ENCODE measurements at regions not wholly inside any gene's neighbourhood (a gene's known extent, or its start where the extent isn't known, plus 50 kb on each side); places are given as distances from the start of the nearest gene placed in this dataset.

GRCh38 chr15:96064351-96064756, 266.1 kb upstream of the NR2F2 start:
- ATAC-seq: peak; percentile 57
- no peaks in the 10 kb centered on the region for H3K36me3 ChIP-seq (replicated peaks in 1 of 2; ENCODE audit: control insufficient read depth in 1 of 2, insufficient read depth in 2 of 2, low read length in 2 of 2)
- DNase-seq (ENCODE audit: low spot score): peak; percentile 8
- POLR2A ChIA-PET: no interaction called here
- BruUV-seq (replicated peaks): no TSS peak
- peaks cover 9% of the 10 kb centered on the region for H3K4me1 ChIP-seq (ENCODE audit: insufficient read depth, low read length)
- in situ Hi-C loops (cut with HindIII; ENCODE audit: extremely low pct_ligation_motif_present, low pct_unique_long_range_greater_than_20kb): no loop called here
- no peaks in the 10 kb centered on the region for H3K79me2 ChIP-seq (ENCODE audit: insufficient read depth, low read length)
- no peaks in the 10 kb centered on the region for H3K27me3 ChIP-seq (ENCODE audit: control insufficient read depth in 1 of 2, insufficient read depth in 2 of 2, low read length in 2 of 2)
- no peaks in the 10 kb centered on the region for H4K20me1 ChIP-seq (ENCODE audit: insufficient read depth, low read length)
- intact Hi-C loops (cut with micrococcal nuclease; ENCODE audit: unreplicated experiment): no loop called here
- no peak overlapping the region for H3K9ac ChIP-seq (ENCODE audit: insufficient read depth, low read depth, low read length)
- CTCF ChIA-PET (ENCODE audit: low intra/inter-chr PET ratio, low total read pairs): no interaction called here
- no peak overlapping the region for H3K27ac ChIP-seq (ENCODE audit: extremely low read length, insufficient read depth, low read length)
- no peak overlapping the region for H2AFZ ChIP-seq (ENCODE audit: low read length)
- FAIRE-seq: no peak
- no peaks in the 10 kb centered on the region for H3K9me3 ChIP-seq (ENCODE audit: low read length)
- 35% methylated on average over 3 of the region's 3 CpGs for WGBS (ENCODE audit: low lambda C conversion rate)
- H3K4me3 ChIP-seq (replicated peaks in 1 of 3; ENCODE audit: insufficient read depth in 1 of 3, low read depth in 2 of 3, low read length in 3 of 3): no peak overlapping the region
- peak overlapping the region; percentile 27; the same call in 1 of the 2 replicates for H3K4me2 ChIP-seq (ENCODE audit: low read depth, low read length)
- TF ChIP-seq PAXIP1 (CRISPR knock-in tag; conservative IDR thresholded peaks at IDR 0.05) (peak; percentile 30; the same call in 1 of the 2 replicates), HIC2 (CRISPR knock-in tag; IDR thresholded peaks at IDR 0.05; ENCODE audit: low read depth) (no peak), ZNF382 (CRISPR knock-in tag; IDR thresholded peaks at IDR 0.05; ENCODE audit: borderline replicate concordance) (no peak), SOX6 (IDR thresholded peaks at IDR 0.05) (no peak), SOX6 (CRISPR knock-in tag; IDR thresholded peaks at IDR 0.05) (peak; percentile 45; the same call in 1 of the 2 replicates), CEBPG (CRISPR knock-in tag; IDR thresholded peaks at IDR 0.05) (0 out of 2 replicates have a peak, but pooled peaks have one; percentile 20), FOXA1 (IDR thresholded peaks at IDR 0.05) (no peak), FOXA1 (CRISPR knock-in tag; IDR thresholded peaks at IDR 0.05) (0 out of 2 replicates have a peak, but pooled peaks have one; percentile 21), SRSF9 (IDR thresholded peaks at IDR 0.05; ENCODE audit: borderline replicate concordance, insufficient read depth, low read depth, low read length, poor library complexity, severe bottlenecking) (no peak), ZNF570 (CRISPR knock-in tag; IDR thresholded peaks at IDR 0.05; ENCODE audit: borderline replicate concordance) (no peak), MZF1 (CRISPR knock-in tag; IDR thresholded peaks at IDR 0.05; ENCODE audit: borderline replicate concordance) (no peak), PHF21A (CRISPR knock-in tag; IDR thresholded peaks at IDR 0.05) (0 out of 2 replicates have a peak, but pooled peaks have one; percentile 28), CEBPB (IDR thresholded peaks at IDR 0.05; ENCODE audit: borderline replicate concordance, low read depth, low read length) (peak; percentile 30; the same call in 1 of the 2 replicates), NFYB (CRISPR knock-in tag; IDR thresholded peaks at IDR 0.05) (0 out of 2 replicates have a peak, but pooled peaks have one; percentile 17), ATF4 (CRISPR knock-in tag; IDR thresholded peaks at IDR 0.05) (no peak), ZMYM4 (CRISPR knock-in tag; IDR thresholded peaks at IDR 0.05) (peak; percentile 47; the same call in 1 of the 2 replicates)
- TF ChIP-seq, protein P1, sequence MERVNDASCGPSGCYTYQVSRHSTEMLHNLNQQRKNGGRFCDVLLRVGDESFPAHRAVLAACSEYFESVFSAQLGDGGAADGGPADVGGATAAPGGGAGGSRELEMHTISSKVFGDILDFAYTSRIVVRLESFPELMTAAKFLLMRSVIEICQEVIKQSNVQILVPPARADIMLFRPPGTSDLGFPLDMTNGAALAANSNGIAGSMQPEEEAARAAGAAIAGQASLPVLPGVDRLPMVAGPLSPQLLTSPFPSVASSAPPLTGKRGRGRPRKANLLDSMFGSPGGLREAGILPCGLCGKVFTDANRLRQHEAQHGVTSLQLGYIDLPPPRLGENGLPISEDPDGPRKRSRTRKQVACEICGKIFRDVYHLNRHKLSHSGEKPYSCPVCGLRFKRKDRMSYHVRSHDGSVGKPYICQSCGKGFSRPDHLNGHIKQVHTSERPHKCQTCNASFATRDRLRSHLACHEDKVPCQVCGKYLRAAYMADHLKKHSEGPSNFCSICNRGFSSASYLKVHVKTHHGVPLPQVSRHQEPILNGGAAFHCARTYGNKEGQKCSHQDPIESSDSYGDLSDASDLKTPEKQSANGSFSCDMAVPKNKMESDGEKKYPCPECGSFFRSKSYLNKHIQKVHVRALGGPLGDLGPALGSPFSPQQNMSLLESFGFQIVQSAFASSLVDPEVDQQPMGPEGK (CRISPR knock-in tag; IDR thresholded peaks at IDR 0.05): peak; percentile 63
- TF ChIP-seq, protein P2, sequence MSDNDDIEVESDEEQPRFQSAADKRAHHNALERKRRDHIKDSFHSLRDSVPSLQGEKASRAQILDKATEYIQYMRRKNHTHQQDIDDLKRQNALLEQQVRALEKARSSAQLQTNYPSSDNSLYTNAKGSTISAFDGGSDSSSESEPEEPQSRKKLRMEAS (IDR thresholded peaks at IDR 0.05): peak; percentile 24; the same call in 1 of the 2 replicates
